NCI-H1694 treated with DMSO at 0.1 percent for 48 hours (cell line): ENCODE measurements at regions not wholly inside any gene's neighbourhood (a gene's known extent, or its start where the extent isn't known, plus 50 kb on each side); places are given as distances from the start of the nearest gene placed in this dataset.

ENCODE experiments used
- DNase-seq: peaks from one replicate; lab custom pipeline; 2025; lab: John Stamatoyannopoulos, UW

- no peak for DNase-seq
Measured at GRCh38 chr18:61086657-61087056, 246.6 kb upstream of the CDH20 start.

- no peak for DNase-seq
Measured at GRCh38 chr18:61091379-61091778, 241.9 kb upstream of the CDH20 start.

- DNase-seq = no peak
Measured at GRCh38 chr18:61093965-61094364, 239.3 kb upstream of the CDH20 start.

- no peak for DNase-seq
Measured at GRCh38 chr18:61096226-61096625, 237.0 kb upstream of the CDH20 start.

GRCh38 chr18:61107113-61107512, 226.1 kb upstream of the CDH20 start:
- DNase-seq = no peak

GRCh38 chr18:61108706-61109105, 224.5 kb upstream of the CDH20 start:
- no peak for DNase-seq

- DNase-seq = no peak
Measured at GRCh38 chr18:61123309-61123708, 209.9 kb upstream of the CDH20 start.

GRCh38 chr18:61127714-61128467, 205.3 kb upstream of the CDH20 start:
- no peak for DNase-seq

GRCh38 chr18:61129001-61129400, 204.2 kb upstream of the CDH20 start:
- DNase-seq = no peak

- DNase-seq = no peak
Measured at GRCh38 chr18:61132031-61132430, 201.2 kb upstream of the CDH20 start.

- DNase-seq = no peak
Measured at GRCh38 chr18:61133783-61134182, 199.4 kb upstream of the CDH20 start.

GRCh38 chr18:61136711-61137251, 196.4 kb upstream of the CDH20 start:
- no peak for DNase-seq

- DNase-seq = no peak
Measured at GRCh38 chr18:61141691-61142090, 191.5 kb upstream of the CDH20 start.

GRCh38 chr18:61148322-61148721, 184.9 kb upstream of the CDH20 start:
- no peak for DNase-seq

- DNase-seq = no peak
Measured at GRCh38 chr18:61149786-61150185, 183.4 kb upstream of the CDH20 start.

GRCh38 chr18:61153571-61153970, 179.7 kb upstream of the CDH20 start:
- no peak for DNase-seq

- no peak for DNase-seq
Measured at GRCh38 chr18:61154866-61155265, 178.4 kb upstream of the CDH20 start.

- no peak for DNase-seq
Measured at GRCh38 chr18:61155586-61155985, 177.6 kb upstream of the CDH20 start.

GRCh38 chr18:61157451-61157850, 175.8 kb upstream of the CDH20 start:
- DNase-seq = no peak

- no peak for DNase-seq
Measured at GRCh38 chr18:61159246-61159645, 174.0 kb upstream of the CDH20 start.

GRCh38 chr18:61164321-61164720, 168.9 kb upstream of the CDH20 start:
- DNase-seq = no peak

GRCh38 chr18:61167902-61168301, 165.3 kb upstream of the CDH20 start:
- DNase-seq = no peak

GRCh38 chr18:61169386-61169785, 163.8 kb upstream of the CDH20 start:
- no peak for DNase-seq

- DNase-seq = no peak
Measured at GRCh38 chr18:61172624-61173023, 160.6 kb upstream of the CDH20 start.
